Hepatocyte (in vitro differentiated cells): ENCODE measurements at regions not wholly inside any gene's neighbourhood (a gene's known extent, or its start where the extent isn't known, plus 50 kb on each side); places are given as distances from the start of the nearest gene placed in this dataset.
"Not testable (repeated sequence)": the region's sequence is repeated elsewhere in the genome, so short reads cannot be mapped to it uniquely, and the experiment has no call there.

Experiments used
- DNase-seq: peaks from one replicate; pipeline ENCODE4 v3.0.0-alpha.2; 2016; ENCODE audit warnings: low spot score
- H2AFZ ChIP-seq: fragments of 200-600 bp; sonication (generic); 2 replicates; pipeline ENCODE4 v1.6.0; 2016; ENCODE audit warnings: antibody characterized with exemption, mild to moderate bottlenecking
- H3K27ac ChIP-seq: fragments of 200-600 bp; sonication (generic); 2 replicates; pipeline ENCODE4 v1.5.1; 2016; ENCODE audit warnings: mild to moderate bottlenecking
- H3K27me3 ChIP-seq: fragments of 200-600 bp; sonication (generic); 2 replicates; pipeline ENCODE4 v1.6.1; 2016
- H3K36me3 ChIP-seq: fragments of 200-600 bp; sonication (generic); replicated peaks from 2 replicates; pipeline ENCODE4 v1.5.1; 2016; ENCODE audit warnings: low read depth; ENCODE audit not compliant: insufficient read depth
- H3K4me1 ChIP-seq: fragments of 200-600 bp; sonication (generic); 2 replicates; pipeline ENCODE4 v1.5.1; 2016; ENCODE audit warnings: mild to moderate bottlenecking, moderate library complexity; ENCODE audit not compliant: insufficient read depth
- H3K4me2 ChIP-seq: fragments of 200-600 bp; sonication (generic); 2 replicates; pipeline ENCODE4 v1.6.0; 2016
- H3K4me3 ChIP-seq: fragments of 200-600 bp; sonication (generic); 2 replicates; pipeline ENCODE4 v1.5.1; 2016; ENCODE audit warnings: mild to moderate bottlenecking
- H3K79me2 ChIP-seq: fragments of 200-600 bp; sonication (generic); 2 replicates; pipeline ENCODE4 v1.6.0; 2017; ENCODE audit warnings: mild to moderate bottlenecking
- H3K9me2 ChIP-seq: fragments of 200-600 bp; sonication (generic); replicated peaks from 2 replicates; pipeline ENCODE4 v1.6.0; 2017; ENCODE audit warnings: mild to moderate bottlenecking; ENCODE audit not compliant: insufficient read depth
- H3K9me3 ChIP-seq: fragments of 200-600 bp; sonication (generic); 2 replicates; pipeline ENCODE4 v1.5.1; 2016; ENCODE audit warnings: low read depth, mild to moderate bottlenecking
- H4K20me1 ChIP-seq: fragments of 200-600 bp; sonication (generic); 2 replicates; pipeline ENCODE4 v1.6.0; 2016; ENCODE audit warnings: mild to moderate bottlenecking; ENCODE audit not compliant: insufficient read depth, poor library complexity, severe bottlenecking
- EZH2 ChIP-seq: fragments of 200-600 bp; sonication (generic); IDR thresholded peaks from 2 replicates; pipeline ENCODE4 v1.6.1; 2016; ENCODE audit warnings: antibody characterized with exemption, mild to moderate bottlenecking, borderline replicate concordance
- EZH2phosphoT487 ChIP-seq: fragments of 200-600 bp; sonication (generic); IDR thresholded peaks from one replicate; pipeline ENCODE4 v1.6.1; 2018; ENCODE audit warnings: antibody characterized with exemption, mild to moderate bottlenecking, low read depth, moderate library complexity; ENCODE audit not compliant: unreplicated experiment, severe bottlenecking
- WGBS: methylation state at CpG from one replicate; pipeline ENCODE4 v1.1.6; 2016; ENCODE audit warnings: low lambda C conversion rate; ENCODE audit errors: missing lambda C conversion rate; 5-methylcytosine and 5-hydroxymethylcytosine counted together
- TF ChIP-seq, protein P1 (sequence below): fragments of 200-600 bp; sonication (generic); IDR thresholded peaks from 2 replicates; pipeline ENCODE4 v1.5.1; 2016; ENCODE audit warnings: antibody characterized with exemption, mild to moderate bottlenecking; ENCODE audit not compliant: poor library complexity

DNA sequence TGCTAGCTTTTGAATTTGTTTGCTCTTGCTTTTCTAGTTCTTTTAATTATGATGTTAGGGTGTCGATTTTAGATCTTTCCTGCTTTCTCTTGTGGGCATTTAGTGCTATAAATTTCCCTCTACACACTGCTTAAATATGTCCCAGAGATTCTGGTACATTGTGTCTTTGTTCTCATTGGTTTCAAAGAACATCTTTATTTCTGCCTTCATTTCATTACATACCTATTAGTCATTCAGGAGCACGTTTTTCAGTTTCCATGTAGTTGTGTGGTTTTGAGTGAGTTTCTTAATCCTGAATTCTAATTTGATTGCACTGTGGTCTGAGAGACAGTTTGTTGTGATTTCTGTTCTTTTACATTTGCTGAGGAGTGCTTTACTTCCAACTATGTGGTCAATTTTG lies 51.2 kb upstream of the MB21D2 start:
- not testable (repeated sequence) for H3K4me2 ChIP-seq, H3K79me2 ChIP-seq, H3K9me3 ChIP-seq, H3K36me3 ChIP-seq, H4K20me1 ChIP-seq, H3K27me3 ChIP-seq, DNase-seq, H3K27ac ChIP-seq, H2AFZ ChIP-seq, H3K4me3 ChIP-seq, H3K4me1 ChIP-seq, H3K9me2 ChIP-seq
- 69% methylated on average over 2 of the region's 2 CpGs for WGBS

DNA sequence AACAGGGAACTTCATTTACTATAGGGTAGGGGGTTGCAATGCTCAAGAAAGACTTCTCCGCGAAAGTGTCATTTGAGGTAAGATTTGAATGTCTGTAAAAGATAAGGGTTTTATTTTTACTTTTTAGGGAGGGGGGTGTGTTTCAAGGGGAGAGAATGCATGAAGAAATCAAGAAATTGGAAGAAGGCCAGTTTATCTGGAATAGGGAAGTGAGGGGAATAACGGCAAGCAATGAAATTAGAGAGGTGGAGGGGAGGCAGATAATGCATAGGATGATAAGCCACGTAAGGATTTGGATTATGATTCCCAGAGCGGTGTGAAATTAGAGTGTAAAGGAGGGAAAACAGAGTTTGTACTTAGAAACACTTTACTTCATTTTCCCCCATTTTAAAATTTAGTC lies 63.0 kb upstream of the MB21D2 start:
- 94% methylated on average over 5 of the region's 5 CpGs for WGBS
- DNase-seq, result no peak
- TF ChIP-seq EZH2 (no peak), EZH2phosphoT487 (no peak)
- TF ChIP-seq, protein P1, sequence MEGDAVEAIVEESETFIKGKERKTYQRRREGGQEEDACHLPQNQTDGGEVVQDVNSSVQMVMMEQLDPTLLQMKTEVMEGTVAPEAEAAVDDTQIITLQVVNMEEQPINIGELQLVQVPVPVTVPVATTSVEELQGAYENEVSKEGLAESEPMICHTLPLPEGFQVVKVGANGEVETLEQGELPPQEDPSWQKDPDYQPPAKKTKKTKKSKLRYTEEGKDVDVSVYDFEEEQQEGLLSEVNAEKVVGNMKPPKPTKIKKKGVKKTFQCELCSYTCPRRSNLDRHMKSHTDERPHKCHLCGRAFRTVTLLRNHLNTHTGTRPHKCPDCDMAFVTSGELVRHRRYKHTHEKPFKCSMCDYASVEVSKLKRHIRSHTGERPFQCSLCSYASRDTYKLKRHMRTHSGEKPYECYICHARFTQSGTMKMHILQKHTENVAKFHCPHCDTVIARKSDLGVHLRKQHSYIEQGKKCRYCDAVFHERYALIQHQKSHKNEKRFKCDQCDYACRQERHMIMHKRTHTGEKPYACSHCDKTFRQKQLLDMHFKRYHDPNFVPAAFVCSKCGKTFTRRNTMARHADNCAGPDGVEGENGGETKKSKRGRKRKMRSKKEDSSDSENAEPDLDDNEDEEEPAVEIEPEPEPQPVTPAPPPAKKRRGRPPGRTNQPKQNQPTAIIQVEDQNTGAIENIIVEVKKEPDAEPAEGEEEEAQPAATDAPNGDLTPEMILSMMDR, result no peak
- H3K27me3 ChIP-seq, result no peaks in the 10 kb centered on the region
- H3K4me1 ChIP-seq, result no peaks in the 10 kb centered on the region
- H3K9me3 ChIP-seq, result no peaks in the 10 kb centered on the region
- H3K9me2 ChIP-seq, result no peaks in the 10 kb centered on the region
- H3K79me2 ChIP-seq, result no peaks in the 10 kb centered on the region
- H4K20me1 ChIP-seq, result no peaks in the 10 kb centered on the region
- no peak overlapping the region for H3K4me3 ChIP-seq
- H3K27ac ChIP-seq, result no peak overlapping the region
- H2AFZ ChIP-seq, result no peak overlapping the region
- no peaks in the 10 kb centered on the region for H3K36me3 ChIP-seq
- H3K4me2 ChIP-seq, result no peak overlapping the region

DNA sequence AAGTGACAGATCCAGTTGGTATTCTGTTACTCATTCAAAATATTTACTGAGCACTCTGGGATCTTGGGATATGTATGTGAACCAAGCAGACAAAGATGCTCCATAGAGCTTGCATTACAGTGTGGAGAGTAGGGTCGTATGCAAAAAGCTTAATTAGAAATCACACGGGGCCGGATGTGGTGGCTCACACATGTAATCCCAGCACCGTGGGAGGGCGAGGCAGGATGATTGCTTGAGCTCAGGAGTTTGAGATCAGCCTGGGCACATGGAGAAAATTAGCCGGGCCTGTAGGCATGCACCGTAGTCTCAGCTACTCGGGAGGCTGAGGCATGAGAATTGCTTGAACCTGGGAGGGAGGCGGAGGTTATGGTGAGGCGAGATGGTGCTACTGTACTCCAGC lies 68.7 kb upstream of the MB21D2 start:
- WGBS, result 86% methylated on average over 10 of the region's 10 CpGs
- Histone ChIP-seq H3K79me2 (no peaks in the 10 kb centered on the region), H3K27ac (no peak overlapping the region), H3K36me3 (no peaks in the 10 kb centered on the region), H3K4me2 (no peak overlapping the region), H3K4me1 (no peaks in the 10 kb centered on the region), H3K9me3 (no peaks in the 10 kb centered on the region), H3K27me3 (no peaks in the 10 kb centered on the region), H3K4me3 (no peak overlapping the region), H4K20me1 (no peaks in the 10 kb centered on the region), H2AFZ (no peak overlapping the region), H3K9me2 (no peaks in the 10 kb centered on the region)
- no peak for DNase-seq
- TF ChIP-seq EZH2phosphoT487 (no peak), EZH2 (no peak)
- TF ChIP-seq, protein P1, result no peak

DNA sequence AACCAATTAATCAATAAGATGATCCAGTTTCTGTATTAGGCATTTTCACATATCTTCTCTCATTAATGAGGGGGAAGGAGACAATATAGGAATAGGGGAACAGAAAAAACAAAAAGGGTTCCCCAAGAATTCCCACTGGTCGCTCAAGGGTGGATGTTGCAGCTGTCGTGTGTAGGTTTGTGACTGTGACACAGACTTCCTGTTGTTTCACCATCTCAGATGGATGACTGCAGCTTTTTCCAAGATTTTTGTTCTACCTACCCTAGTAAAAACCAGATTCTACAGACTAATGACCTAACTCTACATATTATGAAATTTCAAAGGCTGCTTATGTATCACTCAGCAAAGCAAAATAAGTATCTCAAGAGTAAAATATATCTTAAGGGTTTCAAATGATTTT lies 73.7 kb upstream of the MB21D2 start:
- Histone ChIP-seq H3K9me3 (no peaks in the 10 kb centered on the region), H3K4me2 (no peak overlapping the region), H4K20me1 (no peaks in the 10 kb centered on the region), H3K36me3 (no peaks in the 10 kb centered on the region), H3K27ac (no peak overlapping the region), H3K4me3 (no peak overlapping the region), H2AFZ (no peak overlapping the region), H3K4me1 (no peaks in the 10 kb centered on the region), H3K79me2 (no peaks in the 10 kb centered on the region), H3K9me2 (no peaks in the 10 kb centered on the region), H3K27me3 (no peaks in the 10 kb centered on the region)
- no peak for DNase-seq
- WGBS, result 90% methylated on average over 2 of the region's 2 CpGs
- no peak for TF ChIP-seq EZH2
- TF ChIP-seq, protein P1, result no peak
- TF ChIP-seq EZH2phosphoT487, result no peak
